Suprapubic skin (tissue), 4 donors: ENCODE measurements at regions not wholly inside any gene's neighbourhood (a gene's known extent, or its start where the extent isn't known, plus 50 kb on each side); places are given as distances from the start of the nearest gene placed in this dataset.

Source experiments
- EP300 ChIP-seq: sonication (generic); formaldehyde crosslinking; IDR thresholded peaks from one replicate; pipeline ENCODE4 v1.6.1; 2017; ENCODE audit warnings: antibody characterized with exemption
- POLR2A ChIP-seq, 2 donors: fragments of 450-650 bp; IDR thresholded peaks; one replicate each; pipeline ENCODE4 v1.6.1; 2017; ENCODE audit warnings: antibody characterized with exemption in 2 of 2, mild to moderate bottlenecking in 2 of 2, moderate library complexity in 2 of 2
- POLR2AphosphoS5 ChIP-seq, 3 donors: sonication (generic); formaldehyde crosslinking; IDR thresholded peaks; one replicate each; pipeline ENCODE4 v1.6.1; 2017; ENCODE audit warnings: antibody characterized with exemption in 3 of 3
- TF ChIP-seq, protein P1 (sequence below), 2 donors: fragments of 200-600 bp in 1 of 2; fragments of 450-650 bp in 1 of 2; sonication (generic) in 1 of 2; IDR thresholded peaks; one replicate each; pipeline ENCODE4 v1.5.1; 2016 to 2019; ENCODE audit warnings: antibody characterized with exemption in 2 of 2, mild to moderate bottlenecking in 1 of 2, moderate library complexity in 1 of 2

DNA sequence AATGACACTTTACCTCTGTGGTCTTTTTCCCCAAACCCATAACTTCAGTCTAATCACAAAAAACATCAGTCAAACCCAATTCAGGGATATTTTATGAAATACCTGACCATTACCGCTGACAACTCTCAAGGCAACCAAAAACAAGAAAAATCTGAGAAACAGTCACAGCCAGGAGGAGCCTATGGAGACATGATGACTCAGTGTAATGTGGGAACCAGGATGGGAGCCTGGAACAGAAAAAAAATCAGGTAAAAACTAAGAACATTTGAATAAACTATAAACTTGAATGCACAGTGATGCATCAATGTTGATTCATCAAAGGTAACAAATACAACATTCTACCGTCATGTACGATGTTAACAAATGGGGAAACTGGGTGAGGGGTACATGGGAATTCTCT lies 84.1 kb upstream of the TSHZ2 start:
- TF ChIP-seq, protein P1, sequence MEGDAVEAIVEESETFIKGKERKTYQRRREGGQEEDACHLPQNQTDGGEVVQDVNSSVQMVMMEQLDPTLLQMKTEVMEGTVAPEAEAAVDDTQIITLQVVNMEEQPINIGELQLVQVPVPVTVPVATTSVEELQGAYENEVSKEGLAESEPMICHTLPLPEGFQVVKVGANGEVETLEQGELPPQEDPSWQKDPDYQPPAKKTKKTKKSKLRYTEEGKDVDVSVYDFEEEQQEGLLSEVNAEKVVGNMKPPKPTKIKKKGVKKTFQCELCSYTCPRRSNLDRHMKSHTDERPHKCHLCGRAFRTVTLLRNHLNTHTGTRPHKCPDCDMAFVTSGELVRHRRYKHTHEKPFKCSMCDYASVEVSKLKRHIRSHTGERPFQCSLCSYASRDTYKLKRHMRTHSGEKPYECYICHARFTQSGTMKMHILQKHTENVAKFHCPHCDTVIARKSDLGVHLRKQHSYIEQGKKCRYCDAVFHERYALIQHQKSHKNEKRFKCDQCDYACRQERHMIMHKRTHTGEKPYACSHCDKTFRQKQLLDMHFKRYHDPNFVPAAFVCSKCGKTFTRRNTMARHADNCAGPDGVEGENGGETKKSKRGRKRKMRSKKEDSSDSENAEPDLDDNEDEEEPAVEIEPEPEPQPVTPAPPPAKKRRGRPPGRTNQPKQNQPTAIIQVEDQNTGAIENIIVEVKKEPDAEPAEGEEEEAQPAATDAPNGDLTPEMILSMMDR (IDR thresholded peaks at IDR 0.05) = no peak
- no peak for TF ChIP-seq POLR2AphosphoS5 (IDR thresholded peaks at IDR 0.05)
- TF ChIP-seq POLR2A (IDR thresholded peaks at IDR 0.05) = no peak
- TF ChIP-seq EP300 = no peak
